Superior temporal gyrus (tissue), 1 donor: ENCODE measurements at regions not wholly inside any gene's neighbourhood (a gene's known extent, or its start where the extent isn't known, plus 50 kb on each side); places are given as distances from the start of the nearest gene placed in this dataset.
"Not testable (repeated sequence)": the region's sequence is repeated elsewhere in the genome, so short reads cannot be mapped to it uniquely, and the experiment has no call there.

ENCODE experiments used
- DNase-seq: peaks from one replicate; pipeline ENCODE4 v3.0.0-alpha.2; 2016; ENCODE audit errors: extremely low spot score

DNA sequence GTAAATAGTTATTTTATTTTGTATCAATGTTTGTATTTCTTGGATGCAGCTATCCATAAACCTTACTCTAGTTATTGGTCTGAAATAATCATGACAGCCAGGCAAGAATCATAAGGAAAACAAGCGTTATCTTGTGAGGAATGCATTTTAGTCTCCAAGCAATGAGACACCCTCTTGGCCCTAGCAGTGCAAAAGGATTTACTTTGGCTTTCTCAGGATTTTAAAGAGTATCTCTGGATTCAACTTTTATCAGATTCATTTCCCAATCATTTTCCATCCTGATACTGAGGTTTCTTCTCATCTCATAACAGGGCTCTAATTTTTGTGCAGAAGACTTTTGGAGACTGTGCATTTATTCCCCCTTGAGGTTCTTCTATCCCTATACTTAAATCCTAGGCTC lies 480.8 kb downstream of the TMX3 start:
- no peak for DNase-seq

DNA sequence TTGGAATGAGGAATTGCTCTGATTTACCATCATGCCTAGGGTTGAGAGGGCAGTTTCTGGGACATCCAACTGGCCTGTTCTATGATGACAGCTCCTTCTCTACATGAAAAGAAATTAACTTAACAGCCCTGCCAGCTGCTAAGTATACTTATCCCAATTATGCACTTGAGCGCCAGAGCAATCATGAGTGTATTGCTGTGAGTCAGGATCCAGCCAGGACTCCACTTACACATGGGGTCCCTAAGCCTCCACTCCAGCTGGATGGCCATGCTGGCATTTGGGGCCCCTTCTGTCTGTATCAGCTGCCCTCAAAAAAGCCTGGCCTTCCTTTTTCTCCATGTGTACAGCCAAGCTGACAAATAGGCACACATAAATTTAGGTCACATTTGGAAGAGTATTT lies 481.9 kb downstream of the TMX3 start:
- DNase-seq = no peak

DNA sequence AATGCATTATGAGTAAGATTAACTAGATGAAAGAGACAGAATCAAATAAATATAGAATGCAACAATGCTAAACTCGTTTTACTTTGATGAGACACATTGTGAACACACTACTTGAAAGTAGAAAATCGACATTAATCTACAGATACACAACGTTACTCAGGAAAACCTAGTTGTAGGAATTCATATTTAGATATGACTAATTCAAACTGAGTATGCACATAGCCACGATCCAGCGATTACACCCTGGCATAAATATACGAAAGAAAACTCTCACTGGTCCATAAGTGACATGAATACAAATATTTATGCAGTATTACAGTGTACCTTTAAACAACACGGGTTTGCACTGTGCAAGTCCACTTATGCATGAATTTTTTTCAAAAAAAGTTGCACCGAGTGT lies 485.6 kb downstream of the TMX3 start:
- DNase-seq = no peak

DNA sequence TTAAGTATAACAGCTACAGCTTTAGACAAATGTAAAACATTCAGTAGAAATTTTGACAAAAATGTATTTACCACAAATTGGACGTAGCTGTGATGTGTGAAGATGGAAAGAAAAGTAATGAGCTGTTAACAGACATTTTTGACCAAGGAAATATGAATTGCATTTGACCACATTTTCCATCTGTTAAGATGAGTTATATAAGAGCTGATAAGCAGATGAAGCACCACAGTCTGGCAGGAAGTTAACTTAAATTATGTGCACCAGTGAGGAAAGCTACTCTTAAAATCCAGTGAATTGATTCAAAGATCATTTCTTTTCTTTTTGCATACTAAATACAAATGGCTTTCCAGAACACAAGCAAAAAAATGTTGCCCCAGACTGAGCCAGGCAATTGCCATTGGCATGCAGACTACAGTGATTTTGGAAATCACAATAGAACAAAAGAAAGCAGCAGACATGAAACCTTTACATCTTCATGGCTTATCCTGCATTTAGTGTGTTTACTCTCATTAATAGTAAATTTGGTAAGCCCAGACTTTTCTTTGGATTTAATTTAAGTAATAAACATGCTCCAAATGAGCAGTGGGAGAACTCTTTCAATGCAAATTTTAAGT lies 493.7 kb downstream of the TMX3 start:
- peak; percentile 12 for DNase-seq

DNA sequence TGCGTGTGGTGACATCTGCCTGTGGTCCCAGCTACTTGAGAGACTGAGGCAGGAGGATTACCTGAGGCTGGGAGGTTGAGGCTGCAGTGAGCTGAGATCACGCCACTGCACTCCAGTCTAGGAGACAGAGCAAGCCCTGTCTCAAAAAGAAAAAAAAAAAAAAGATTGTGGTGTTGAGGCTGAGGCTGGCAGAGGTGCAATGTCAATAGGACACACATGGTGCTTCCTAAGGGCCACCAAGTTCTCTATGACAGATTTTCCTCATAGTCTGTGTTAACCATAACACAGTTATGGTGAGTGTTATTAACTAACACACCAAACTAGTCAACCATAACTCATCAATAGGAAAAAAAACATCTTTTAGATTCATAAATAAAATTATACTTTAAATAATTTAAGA lies 494.4 kb downstream of the TMX3 start:
- no peak for DNase-seq

DNA sequence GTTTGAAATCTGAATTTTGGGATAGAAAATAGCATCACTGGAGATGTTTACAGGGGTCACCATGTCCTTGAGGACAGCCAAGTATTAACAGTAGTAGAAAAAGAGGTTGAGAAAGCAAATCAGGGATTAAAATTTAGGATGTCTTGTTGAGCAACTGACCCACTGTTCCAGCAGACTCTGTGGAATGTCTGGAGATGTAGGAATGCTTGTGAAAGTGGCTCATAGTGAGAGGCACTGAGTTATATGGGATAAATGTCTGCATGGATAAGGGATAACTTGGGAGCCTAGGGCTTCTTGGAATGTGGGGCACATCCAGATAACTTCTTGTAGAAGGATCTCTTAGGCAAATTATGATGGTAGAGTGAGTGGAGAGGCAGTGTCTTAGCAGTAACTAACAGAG lies 495.0 kb downstream of the TMX3 start:
- no peak for DNase-seq

DNA sequence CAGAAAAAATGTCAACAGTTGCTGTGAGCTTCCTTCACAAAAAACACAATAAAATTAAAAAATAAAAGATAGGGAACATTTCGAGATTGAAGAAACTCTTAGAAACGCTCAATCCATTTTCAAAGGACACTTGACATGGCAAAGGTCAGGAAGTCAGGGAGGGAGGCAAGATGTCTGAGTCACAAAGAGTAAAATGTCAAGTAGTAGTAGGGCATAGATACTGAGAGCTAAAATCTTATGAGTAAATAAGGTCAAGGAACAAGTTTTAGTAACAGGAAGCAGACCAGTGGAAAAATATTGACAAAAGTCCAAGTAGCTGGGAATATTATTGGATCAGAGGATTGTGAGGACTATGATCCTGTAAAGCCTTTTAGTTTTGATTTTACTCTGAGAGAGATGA lies 495.6 kb downstream of the TMX3 start:
- no peak for DNase-seq

DNA sequence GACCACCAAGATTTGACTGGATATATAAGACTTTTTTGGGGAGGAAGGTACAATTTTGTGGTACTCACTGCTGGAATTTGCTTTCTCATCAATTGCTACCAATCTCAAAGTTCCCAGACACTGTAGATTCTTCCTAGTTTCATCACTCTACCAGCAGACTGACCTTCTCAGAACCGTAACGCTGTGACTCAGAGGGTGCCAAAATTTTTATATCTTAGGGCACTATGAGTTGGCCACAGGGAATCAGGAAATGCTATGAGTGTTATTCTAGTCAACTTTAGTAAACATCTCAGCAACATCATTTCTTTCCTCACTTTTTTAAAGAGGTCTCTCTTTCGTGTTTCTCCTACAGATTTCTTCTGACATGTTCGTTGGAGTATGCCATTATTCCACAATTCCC lies 499.0 kb downstream of the TMX3 start:
- DNase-seq = no peak

DNA sequence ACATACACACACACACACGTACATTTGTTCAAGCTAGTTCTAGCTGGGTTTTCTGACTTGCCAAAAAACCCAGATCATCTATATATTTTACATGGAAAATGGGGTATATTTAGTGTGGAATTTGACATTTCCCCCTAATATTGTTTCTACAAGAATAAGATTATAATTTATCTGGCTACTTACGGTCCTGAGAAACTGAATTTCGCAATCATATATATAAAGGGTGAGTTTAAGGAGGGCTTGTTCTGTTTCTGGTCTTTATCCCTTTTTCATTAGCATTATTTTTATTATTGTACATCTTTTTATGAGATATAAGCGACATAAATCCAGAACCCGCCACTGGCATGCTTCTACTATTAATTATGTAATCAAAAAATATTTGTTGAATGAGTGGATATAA lies 528.9 kb downstream of the TMX3 start:
- DNase-seq = no peak

DNA sequence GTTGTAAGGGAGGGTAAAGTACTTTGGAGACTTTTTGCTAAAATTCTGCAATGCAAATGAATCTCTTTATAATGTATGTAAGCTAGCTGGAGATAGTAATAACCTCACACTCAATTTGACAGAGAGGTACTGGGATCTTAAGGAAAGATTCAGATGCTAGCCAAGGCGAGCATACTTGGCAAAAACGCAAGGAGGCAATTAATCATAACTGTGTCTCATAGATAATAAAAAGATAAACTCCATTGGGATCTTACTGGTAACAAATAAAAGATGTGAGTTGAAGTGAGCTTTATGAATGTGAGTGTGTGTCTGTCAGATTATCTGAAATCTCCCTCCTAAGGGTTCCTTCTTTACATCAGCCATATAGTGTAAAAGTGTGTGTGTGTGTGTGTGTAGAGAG lies 533.0 kb downstream of the TMX3 start:
- no peak for DNase-seq

DNA sequence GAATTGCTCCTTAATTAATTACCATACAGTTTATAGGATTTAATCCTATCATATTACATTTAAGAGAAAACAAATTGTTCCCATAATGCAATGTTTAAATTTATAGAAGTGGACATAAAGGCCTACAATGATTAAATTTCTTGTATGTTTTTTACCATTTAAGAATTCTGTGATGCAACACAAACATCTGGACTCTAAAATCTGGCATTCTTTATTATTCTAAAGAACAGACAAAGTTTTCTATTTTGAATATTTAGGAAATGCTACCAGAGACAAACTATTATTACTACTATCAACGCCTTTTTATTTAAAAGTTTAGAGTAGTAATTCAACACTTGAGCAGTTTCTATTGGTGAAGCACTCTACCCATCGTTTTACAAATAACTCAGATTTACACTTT lies 535.1 kb downstream of the TMX3 start:
- DNase-seq = no peak

DNA sequence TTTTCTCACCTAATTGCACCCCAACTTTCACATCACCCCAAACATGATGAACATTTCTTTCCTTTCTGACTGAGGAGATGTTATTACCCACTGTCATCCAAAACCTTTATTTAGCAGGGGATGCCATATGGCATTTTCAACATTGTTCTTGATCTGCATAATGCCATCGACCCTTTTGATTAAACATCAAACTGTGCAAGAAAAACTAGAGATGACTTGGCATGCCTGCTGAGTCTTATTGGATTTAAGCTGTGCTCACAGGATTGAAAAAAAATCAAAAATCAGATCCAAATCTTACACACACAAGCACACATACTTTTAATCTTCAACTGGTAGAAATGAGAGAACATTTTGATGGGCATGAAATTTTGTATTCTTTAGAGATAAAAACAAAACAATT lies 536.0 kb downstream of the TMX3 start:
- DNase-seq = no peak

DNA sequence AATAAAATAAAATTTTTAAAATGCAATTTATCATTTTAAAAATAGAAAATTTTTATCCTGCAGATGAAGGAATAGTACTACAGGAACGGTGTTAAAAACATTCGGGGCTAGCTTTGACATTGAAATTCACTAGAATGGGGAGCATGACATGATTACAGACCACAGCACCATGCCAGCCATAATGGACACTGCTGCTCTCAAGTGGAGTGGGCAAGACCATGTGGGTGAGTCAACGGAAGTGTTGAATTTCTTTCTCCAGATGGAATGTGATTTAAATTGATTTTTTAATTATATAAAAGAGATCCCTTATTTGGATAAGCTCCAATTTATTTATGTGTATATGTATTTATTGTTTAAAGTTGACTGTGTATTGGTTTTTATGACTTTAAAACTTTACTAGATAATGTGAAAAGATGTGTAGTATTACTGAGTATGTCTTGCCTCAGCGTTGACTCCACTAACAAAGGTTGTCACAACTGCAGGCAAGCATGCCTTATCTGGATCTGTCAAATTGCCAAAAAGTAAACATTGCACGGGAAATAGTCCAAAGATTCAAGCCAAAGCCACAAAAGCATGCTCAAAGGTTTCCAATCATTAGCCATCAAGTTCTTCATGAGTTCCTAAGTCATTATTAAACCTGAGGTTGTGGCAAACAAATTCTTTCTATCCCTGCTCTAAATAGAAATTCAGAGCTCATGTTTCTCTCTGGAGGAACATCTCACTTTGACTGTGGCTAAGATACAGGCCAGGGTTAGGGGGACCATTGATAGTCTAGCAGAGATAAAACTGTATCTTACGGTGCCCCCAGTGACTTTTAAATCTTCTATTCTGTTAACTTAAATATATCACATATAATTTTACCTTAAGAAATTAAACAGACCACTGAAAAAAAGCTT lies 536.9 kb downstream of the TMX3 start:
- no peak for DNase-seq

DNA sequence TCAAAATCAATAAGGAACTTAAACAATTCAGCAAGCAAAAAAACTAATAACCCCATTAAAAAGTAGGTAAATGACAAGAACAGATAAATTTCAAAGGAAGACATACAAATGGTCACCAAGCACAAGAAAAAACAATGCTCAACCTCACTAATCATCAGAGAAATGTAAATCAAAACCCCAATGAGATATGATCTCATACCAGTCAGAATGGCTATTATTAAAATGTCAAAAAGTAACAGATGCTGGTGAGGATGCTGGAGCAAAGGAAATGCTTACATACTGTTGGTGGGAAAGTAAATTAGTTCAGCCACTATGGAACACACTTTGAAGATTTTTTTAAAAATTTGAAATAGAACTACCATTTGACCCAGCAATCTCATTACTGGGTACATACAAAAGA lies 538.0 kb downstream of the TMX3 start:
- no peak for DNase-seq

DNA sequence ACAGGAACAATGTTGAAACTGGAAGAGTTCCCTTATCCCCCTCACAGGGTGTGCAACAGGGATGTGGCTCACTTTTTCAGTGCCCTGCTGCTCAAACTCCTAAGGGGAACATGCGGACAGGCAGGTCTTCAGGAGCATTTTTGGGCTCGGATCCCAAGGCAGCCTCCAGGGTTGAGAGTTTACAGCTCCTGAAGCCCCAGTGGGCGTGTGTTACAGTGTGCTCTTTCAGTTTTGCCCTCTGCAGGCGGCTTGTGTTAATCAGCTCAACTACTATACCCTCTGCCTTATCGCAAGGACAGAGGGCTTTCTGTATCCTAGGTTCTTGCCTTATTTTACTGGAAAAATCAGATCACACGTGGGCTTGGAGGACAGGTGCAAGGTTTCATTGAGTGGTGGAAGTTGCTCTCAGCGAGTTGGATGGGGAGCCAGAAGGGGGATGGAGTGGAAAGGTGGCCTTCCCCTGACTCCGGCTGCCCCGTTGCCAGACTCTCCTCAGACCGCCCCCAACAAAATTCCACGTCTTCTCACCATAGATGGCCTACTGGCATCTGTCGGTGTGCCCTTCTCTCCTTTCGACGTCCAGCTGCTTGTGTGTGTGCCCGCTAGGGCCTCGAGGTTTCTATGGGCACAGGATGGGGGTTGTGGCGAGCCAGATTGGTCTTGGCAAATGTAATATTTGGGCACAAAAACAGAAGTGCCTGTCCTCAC lies 541.9 kb downstream of the TMX3 start:
- no peak for DNase-seq

DNA sequence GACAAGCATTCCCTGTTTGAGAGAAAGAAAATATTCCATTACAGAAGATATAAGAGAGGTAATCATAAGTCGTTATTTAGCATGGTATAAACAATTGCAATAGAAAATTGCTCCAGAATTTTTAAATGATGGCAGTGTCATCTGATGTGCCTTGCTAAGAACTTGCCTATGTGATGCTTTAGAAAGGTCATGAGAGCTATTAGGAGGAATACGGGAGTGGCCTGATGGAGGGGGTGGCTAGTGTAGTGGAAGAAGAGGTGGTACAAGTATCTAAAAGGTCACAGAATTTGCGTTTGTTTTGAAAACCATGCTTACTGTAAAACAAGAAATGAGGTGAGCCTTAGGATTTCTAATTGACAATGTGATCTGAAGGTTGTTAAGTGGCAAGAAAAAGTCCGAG lies 550.0 kb downstream of the TMX3 start:
- DNase-seq = no peak

DNA sequence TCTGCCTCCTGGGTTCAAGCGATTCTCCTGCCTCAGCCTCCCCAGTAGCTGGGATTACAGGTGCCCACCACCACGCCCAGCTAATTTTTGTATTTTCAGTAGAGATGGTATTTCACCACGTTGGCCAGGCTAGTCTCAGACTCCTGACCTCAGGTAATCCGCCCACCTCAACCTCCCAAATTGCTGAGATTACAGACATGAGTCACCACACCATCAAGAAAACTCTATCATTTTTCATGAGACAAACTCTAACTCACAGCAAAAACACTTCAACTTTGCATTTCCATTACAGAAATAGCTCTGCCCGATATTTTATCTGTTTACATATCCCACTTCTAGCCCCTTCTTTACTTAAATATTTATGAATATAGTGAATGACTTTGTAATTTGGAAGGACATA lies 561.1 kb downstream of the TMX3 start:
- DNase-seq = not testable (repeated sequence)

DNA sequence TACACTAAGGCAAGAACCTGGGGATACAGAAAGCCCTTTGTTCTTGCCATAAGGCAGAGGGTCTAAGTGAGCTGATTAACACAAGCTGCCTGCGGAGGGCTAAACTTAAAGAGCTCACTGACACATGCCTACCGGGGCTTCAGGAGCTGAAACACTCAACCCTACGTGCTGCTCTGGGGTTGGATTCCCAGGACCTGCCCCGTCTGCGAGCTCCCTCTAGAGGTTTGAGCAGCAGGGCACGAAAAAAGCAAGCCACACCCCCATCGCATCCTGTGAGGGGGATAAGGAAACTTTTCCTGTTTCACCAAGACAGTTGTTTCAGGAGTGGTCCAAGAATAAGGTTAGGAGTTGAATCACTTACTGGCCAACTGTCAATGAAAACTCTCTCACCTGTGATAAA lies 562.1 kb downstream of the TMX3 start:
- no peak for DNase-seq

DNA sequence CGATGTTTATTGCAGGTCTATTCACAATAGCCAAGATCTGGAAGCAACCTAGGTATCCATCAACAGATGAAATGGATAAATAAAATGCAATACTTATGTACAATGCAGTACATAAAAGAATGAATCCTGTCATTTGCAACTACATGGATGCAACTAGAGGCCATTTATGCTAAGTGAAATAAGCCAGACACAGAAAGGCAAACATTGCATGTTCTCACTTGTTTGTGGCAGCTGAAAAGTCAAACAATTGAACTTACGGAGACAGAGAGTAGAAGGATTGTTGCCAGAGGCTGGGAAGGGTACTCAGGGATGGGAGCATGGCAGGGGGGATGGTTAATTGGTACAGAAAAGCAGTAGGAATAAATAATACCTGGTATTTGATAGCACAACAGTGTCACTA lies 563.9 kb downstream of the TMX3 start:
- no peak for DNase-seq

DNA sequence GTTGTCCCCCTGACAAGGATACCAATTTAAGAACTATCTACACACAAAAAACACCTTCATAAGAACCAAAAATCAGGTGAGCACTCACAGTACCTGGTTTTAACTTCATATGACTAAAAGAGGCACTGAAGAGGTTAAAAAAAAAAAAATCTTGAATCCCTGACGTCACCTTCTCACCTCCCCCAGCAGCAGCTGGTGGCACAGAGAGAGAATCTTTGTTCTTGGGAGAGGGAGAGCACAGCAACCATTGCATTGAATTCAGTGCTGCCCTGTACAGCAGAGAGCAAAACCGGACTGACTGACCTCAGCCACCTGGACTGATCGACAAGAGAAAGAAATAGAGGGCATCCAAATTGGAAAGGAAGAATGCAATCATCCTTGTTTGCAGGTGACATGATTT lies 566.0 kb downstream of the TMX3 start:
- DNase-seq = no peak

DNA sequence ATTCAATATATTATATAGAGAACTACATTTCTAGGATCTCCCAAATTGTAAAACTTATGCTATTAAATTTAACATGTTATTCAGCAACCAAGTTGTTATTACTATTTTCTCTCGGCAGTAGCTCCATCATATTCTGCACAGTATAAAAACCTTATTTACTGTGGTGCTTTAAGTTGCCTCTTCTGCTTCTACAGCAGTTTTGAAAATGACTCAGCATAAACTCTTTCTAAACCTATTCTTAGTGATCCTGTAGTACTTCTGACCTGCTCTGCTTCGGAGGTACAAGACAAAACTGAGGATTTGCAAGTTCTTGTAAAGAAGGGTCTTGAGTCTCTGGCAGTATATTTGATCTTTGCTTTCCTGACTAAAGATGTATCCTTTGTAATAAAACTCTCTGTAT lies 567.2 kb downstream of the TMX3 start:
- no peak for DNase-seq

DNA sequence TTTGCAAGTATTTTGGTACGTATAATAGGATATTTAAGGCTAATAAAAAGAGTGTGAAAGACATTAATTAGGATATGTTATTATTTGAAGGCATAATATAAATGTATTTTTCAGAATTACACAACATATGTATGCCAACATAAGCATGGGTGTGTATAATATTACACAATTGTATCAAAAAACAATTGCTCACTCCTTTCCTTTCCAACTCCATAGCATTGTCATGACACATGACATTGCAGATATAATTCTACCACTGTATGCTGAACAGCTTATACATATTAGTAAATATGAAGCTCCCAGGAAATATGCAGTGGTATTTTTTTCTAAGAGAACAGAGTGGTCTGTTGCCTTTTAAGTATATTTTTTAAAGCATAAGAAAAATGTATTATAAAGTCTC lies 593.1 kb downstream of the TMX3 start:
- no peak for DNase-seq

DNA sequence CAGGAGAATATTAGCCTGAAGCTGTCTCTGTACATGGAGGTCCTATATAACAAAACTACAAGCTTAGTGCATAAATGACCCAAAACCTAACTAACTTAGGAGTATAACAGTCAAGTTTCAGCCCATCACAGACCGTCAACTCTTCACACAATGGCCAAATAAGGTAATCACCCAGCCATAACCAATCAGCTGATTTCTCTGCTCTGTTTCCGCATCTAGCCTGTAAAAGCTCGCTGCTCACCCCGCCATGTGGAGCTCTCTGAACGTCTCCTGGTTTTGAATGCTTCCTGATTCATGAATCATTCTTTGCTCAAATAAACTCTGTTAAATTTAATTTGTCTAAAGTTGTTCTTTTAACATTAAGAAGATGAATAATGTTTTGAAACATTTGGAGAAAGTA lies 593.6 kb downstream of the TMX3 start:
- DNase-seq = no peak
